DOHH2 (cell line): ENCODE measurements at regions not wholly inside any gene's neighbourhood (a gene's known extent, or its start where the extent isn't known, plus 50 kb on each side); places are given as distances from the start of the nearest gene placed in this dataset.

Experiments
- EZH2phosphoT487 ChIP-seq: fragments of 200-600 bp; sonication (generic); IDR thresholded peaks from 2 replicates; pipeline ENCODE4 v1.6.1; 2017; ENCODE audit warnings: borderline replicate concordance, mild to moderate bottlenecking, antibody characterized with exemption, low read length, moderate library complexity, mixed read lengths
- TF ChIP-seq, protein P1 (sequence below): fragments of 200-600 bp; sonication (generic); IDR thresholded peaks from one replicate; pipeline ENCODE4 v1.5.1; 2014; ENCODE audit warnings: antibody characterized with exemption, mild to moderate bottlenecking, low read depth, low read length; ENCODE audit not compliant: poor library complexity, severe bottlenecking

DNA sequence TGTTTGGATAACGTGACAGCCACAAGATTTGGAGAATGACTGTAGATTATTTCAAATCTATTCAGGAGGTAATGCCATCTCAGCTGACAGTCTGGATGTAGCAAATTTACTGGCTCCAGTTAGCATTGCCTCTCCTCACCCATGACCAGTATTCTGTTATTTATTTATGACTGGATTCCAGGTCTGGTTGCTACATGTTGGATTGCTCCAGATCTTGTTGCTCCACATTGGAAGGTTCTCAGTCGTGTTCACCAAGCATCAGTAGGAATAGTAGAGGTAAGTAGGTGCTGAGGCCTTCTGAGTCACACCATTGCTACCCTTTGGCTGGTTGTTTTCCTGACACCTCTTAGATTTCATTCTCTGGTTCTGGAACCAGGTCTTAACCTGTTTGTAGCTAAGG lies 69.5 kb upstream of the ELOVL5 start:
- TF ChIP-seq, protein P1, sequence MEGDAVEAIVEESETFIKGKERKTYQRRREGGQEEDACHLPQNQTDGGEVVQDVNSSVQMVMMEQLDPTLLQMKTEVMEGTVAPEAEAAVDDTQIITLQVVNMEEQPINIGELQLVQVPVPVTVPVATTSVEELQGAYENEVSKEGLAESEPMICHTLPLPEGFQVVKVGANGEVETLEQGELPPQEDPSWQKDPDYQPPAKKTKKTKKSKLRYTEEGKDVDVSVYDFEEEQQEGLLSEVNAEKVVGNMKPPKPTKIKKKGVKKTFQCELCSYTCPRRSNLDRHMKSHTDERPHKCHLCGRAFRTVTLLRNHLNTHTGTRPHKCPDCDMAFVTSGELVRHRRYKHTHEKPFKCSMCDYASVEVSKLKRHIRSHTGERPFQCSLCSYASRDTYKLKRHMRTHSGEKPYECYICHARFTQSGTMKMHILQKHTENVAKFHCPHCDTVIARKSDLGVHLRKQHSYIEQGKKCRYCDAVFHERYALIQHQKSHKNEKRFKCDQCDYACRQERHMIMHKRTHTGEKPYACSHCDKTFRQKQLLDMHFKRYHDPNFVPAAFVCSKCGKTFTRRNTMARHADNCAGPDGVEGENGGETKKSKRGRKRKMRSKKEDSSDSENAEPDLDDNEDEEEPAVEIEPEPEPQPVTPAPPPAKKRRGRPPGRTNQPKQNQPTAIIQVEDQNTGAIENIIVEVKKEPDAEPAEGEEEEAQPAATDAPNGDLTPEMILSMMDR, result no peak
- TF ChIP-seq EZH2phosphoT487, result no peak
